ENCODE measurements at regions not wholly inside any gene's neighbourhood (a gene's known extent, or its start where the extent isn't known, plus 50 kb on each side); places are given as distances from the start of the nearest gene placed in this dataset.

DNA sequence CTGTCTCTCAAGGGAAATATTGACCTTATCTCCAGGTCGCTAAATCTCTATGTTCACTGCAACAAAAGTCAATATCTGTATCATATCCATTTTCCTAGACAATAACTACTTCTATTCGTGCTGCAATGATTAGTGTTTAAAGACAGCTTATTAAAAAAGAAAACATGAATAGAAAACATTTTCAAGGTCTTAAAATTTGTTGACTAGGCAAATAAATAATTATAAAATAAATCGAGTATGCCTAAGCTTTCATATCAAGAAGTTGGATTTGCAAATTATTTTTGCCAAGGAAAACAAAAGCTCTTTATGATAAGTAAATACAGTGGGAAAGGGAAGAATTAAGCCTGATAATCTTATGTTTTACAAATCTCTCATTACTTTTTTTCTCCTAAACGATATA lies 428.5 kb downstream of the NUP35 start:
- Mint-ChIP-seq H3K9me3 (peaks cover 5% of the 10 kb centered on the region), H3K4me1 (ENCODE audit: low read depth) (no peaks in the 10 kb centered on the region), H3K4me3 (no peak overlapping the region), H3K27me3 (no peaks in the 10 kb centered on the region), H3K27ac (no peak overlapping the region), H3K36me3 (ENCODE audit: low read depth) (no peaks in the 10 kb centered on the region)

DNA sequence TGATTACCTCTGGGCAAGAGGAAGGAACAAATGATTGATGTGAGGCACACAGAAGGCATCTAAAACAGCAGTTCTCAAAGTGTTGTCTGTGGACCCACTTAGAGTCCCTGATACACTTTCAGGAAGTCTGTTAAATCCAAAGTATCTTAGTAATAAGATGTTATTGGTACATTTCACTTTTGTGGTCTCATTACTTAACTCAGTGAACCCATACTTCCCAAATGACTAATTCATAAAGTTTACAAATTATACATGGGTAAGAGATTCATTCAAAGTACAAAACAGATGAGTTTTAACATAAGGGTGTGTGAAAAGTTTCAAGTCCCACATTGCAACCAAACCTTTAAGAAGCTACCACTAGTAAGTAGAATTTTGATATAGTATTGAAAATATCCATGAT lies 440.5 kb downstream of the NUP35 start:
- Mint-ChIP-seq H3K27ac (no peak overlapping the region), H3K27me3 (no peaks in the 10 kb centered on the region), H3K4me3 (no peak overlapping the region), H3K4me1 (ENCODE audit: low read depth) (no peaks in the 10 kb centered on the region), H3K36me3 (ENCODE audit: low read depth) (no peaks in the 10 kb centered on the region), H3K9me3 (peaks cover 2% of the 10 kb centered on the region)

DNA sequence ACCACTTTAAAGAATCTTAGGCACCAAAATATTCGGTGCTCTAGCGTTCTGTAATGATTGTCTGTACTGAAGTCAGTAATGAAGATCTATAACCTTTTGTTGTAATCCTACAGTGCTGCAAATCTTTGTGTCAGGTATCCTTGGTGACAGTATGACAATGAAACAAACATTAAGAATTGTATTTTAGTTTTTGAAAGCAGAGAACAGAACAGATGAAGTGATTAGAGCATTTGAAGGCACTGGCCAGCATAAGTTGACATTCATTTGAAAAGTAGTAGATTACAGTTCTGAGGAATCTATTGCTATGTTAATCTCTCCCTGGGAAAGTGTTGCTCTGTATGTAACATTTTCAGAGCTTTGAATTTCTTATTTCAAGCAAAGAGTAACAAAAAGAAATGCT lies 451.2 kb downstream of the NUP35 start:
- no peaks in the 10 kb centered on the region for H3K36me3 Mint-ChIP-seq (ENCODE audit: low read depth)
- no peaks in the 10 kb centered on the region for H3K27me3 Mint-ChIP-seq
- H3K4me3 Mint-ChIP-seq: no peak overlapping the region
- H3K4me1 Mint-ChIP-seq (ENCODE audit: low read depth): no peaks in the 10 kb centered on the region
- H3K9me3 Mint-ChIP-seq: peaks cover 15% of the 10 kb centered on the region
- no peak overlapping the region for H3K27ac Mint-ChIP-seq

DNA sequence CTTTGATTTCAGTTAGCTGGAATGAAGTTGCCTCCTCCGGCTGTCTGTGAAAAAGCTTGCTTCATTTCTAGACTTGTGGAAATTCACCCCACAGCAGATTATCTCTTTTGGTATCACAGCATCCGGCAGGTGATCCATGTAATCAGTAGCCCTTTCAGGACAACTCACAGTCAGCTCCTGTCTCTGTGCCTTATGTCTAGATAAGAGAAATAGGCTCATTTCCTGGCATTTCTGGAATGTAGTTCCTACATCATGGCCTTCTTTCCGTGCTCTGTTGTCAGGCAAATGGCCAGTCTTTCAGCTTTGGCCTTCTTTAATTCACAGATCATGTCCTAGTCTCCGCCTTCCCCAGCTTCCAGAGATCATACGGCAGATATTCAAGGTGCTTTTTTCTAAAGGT lies 455.4 kb downstream of the NUP35 start:
- no peaks in the 10 kb centered on the region for H3K4me1 Mint-ChIP-seq (ENCODE audit: low read depth)
- H3K27me3 Mint-ChIP-seq: no peaks in the 10 kb centered on the region
- H3K4me3 Mint-ChIP-seq: no peak overlapping the region
- H3K9me3 Mint-ChIP-seq: peaks cover 8% of the 10 kb centered on the region
- no peaks in the 10 kb centered on the region for H3K36me3 Mint-ChIP-seq (ENCODE audit: low read depth)
- no peak overlapping the region for H3K27ac Mint-ChIP-seq

DNA sequence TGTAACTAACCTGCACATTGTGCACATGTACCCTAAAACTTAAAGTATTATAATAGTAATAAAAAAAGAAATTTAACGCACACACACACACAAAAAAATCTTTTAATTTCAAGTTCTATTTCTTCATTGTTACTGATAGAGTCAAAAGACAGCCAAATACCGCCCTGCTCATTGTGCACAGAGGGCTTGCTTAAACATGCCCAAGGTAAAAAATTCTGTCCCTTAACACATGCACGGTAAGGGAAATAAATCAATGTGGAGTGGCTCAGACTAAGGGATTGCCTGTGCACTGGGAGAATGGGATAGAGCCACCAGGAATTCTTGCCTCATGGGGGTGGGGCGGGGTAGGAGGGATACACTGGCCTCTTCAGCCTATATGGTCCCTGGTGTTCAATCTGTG lies 468.0 kb downstream of the NUP35 start:
- Mint-ChIP-seq H3K4me3 (no peak overlapping the region), H3K27ac (no peak overlapping the region), H3K4me1 (ENCODE audit: low read depth) (no peaks in the 10 kb centered on the region), H3K27me3 (no peaks in the 10 kb centered on the region), H3K36me3 (ENCODE audit: low read depth) (no peaks in the 10 kb centered on the region), H3K9me3 (no peaks in the 10 kb centered on the region)

DNA sequence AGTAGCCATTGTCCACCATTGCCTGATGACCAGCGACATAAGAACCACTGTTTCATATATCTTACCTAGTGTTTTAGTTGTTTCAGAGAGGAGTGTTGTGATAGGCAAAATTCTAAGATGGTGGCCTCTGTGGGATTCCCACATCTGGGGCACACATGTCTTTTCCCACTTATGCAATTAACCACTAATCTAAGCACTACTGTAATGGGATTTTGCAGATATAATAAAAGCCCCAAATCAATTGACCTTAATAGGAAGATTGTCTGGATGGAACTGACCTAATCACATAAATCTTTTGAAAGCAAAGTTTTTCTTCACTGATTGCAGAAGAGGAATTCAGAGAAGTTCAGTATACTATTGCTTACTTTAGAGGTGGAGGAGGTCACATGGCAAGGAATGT lies 469.9 kb downstream of the NUP35 start:
- no peaks in the 10 kb centered on the region for H3K36me3 Mint-ChIP-seq (ENCODE audit: low read depth)
- H3K27me3 Mint-ChIP-seq: no peaks in the 10 kb centered on the region
- no peaks in the 10 kb centered on the region for H3K4me1 Mint-ChIP-seq (ENCODE audit: low read depth)
- H3K27ac Mint-ChIP-seq: no peak overlapping the region
- H3K4me3 Mint-ChIP-seq: no peak overlapping the region
- H3K9me3 Mint-ChIP-seq: no peaks in the 10 kb centered on the region

DNA sequence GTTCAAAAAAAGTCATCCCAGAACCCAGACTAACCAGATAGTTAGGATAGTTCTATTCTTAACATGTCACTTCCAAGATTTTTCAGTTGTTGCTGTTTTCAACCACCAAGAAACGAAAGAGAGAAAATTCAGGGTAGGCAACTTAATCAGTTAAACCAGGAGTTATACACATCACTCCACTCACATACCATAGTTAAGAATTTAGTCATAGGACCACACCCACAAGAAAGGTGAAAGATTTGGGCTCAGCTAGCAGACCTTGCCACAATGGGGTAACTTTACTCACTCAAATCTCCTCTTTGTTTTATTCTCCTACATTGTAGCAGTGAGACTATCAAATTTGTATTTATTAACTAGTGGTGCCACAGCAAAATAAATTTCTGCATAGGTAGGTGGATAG lies 473.6 kb downstream of the NUP35 start:
- H3K27me3 Mint-ChIP-seq: no peaks in the 10 kb centered on the region
- H3K4me1 Mint-ChIP-seq (ENCODE audit: low read depth): no peaks in the 10 kb centered on the region
- H3K4me3 Mint-ChIP-seq: no peak overlapping the region
- no peaks in the 10 kb centered on the region for H3K9me3 Mint-ChIP-seq
- no peak overlapping the region for H3K27ac Mint-ChIP-seq
- no peaks in the 10 kb centered on the region for H3K36me3 Mint-ChIP-seq (ENCODE audit: low read depth)

DNA sequence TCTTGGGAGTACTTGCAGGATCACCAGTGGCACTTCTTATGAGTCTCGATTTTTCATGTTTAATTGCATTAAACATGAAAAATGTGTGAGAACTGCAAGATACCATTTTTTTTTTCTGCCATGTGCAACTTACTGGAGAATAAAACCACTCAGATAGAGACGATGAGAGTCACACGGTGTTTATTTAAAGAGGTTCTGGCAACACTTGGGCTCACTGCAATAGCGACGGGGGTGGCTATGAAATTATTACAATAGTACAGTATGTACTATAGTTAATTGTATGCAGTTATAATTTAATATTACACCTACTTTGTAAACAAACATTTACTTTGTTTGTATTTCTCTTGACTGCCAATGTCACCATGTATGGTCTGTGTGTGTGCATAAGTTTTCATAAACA lies 479.8 kb downstream of the NUP35 start:
- H3K9me3 Mint-ChIP-seq: no peaks in the 10 kb centered on the region
- H3K4me3 Mint-ChIP-seq: no peak overlapping the region
- no peaks in the 10 kb centered on the region for H3K4me1 Mint-ChIP-seq (ENCODE audit: low read depth)
- H3K27me3 Mint-ChIP-seq: no peaks in the 10 kb centered on the region
- no peak overlapping the region for H3K27ac Mint-ChIP-seq
- no peaks in the 10 kb centered on the region for H3K36me3 Mint-ChIP-seq (ENCODE audit: low read depth)

DNA sequence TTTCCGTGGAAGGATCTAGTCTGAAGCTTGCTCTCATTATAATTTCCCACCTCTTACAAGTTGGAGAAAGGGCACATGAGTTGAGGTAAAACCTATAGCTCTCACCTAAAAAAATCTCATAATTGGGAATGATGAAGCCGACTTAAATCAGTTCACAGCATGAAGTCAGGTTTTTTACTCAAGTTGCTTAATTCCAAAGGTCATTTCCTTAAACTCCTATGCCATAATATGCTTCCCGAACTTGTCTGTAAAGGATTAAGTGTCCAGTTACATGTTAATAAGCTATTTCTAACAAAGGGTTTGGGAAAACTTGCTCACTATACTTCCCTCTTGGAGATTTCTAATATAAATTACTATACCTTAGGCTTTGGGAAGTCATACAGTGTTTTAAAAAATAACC lies 481.2 kb downstream of the NUP35 start:
- no peaks in the 10 kb centered on the region for H3K27me3 Mint-ChIP-seq
- H3K27ac Mint-ChIP-seq: no peak overlapping the region

DNA sequence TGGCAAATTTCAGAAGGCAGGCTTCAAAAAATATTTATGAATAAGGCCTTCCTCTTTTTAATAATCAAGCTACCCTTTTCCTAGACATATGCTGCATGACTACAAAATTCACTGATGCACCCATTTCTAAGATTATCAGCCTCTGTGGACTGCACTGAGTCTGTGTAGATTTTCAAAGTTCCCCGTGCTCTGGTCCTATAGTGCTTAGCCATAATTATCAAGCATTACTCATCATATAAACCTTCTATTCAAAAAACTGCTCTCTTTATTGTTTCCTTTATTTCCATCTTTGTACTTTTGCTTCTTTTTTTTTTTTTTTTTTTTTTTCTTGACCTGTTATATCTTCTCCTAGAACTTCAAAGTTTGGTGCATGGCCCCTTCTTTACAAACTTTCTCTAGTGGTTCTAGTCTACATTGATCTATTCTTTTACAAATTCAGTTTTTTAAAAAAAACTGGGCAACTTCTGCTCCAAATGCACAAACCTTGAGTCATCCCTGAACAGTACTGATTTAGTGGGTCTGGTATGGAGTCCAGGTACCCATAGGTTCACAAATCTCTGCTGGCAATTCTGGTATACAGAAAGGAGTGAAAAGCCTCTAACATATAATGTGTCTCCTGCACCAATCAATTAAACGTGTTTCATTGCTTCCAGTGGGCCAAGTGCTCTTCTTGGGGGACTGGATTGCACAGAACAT lies 481.9 kb downstream of the NUP35 start:
- H3K9me3 Mint-ChIP-seq: peaks cover 1% of the 10 kb centered on the region
- no peaks in the 10 kb centered on the region for H3K27me3 Mint-ChIP-seq
- H3K27ac Mint-ChIP-seq: no peak overlapping the region
- H3K4me3 Mint-ChIP-seq: no peak overlapping the region
- H3K4me1 Mint-ChIP-seq (ENCODE audit: low read depth): no peaks in the 10 kb centered on the region
- no peaks in the 10 kb centered on the region for H3K36me3 Mint-ChIP-seq (ENCODE audit: low read depth)

More for the DNA sequence above, 481.2 kb downstream of the NUP35 start:
- Mint-ChIP-seq H3K9me3 (no peaks in the 10 kb centered on the region), H3K36me3 (ENCODE audit: low read depth) (no peaks in the 10 kb centered on the region), H3K4me1 (ENCODE audit: low read depth) (no peaks in the 10 kb centered on the region), H3K4me3 (no peak overlapping the region)

DNA sequence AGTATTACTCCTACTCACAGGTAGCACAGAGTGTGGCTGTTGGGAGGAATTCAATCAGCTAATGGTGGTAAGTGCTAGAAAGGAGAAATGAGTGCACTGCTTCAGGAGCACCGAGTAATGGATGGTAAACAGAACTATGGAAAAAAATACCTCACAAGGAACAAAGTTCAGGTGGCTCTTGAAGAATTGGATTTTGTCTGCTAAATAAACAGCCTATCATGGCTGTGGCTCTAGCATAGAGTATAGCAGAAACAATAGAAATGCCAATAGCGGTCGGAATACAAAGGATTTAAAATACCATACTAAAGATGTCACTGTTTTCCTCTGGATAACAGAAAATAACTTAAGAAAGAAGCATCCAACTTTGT lies 482.5 kb downstream of the NUP35 start:
- Mint-ChIP-seq H3K27me3 (no peaks in the 10 kb centered on the region), H3K4me3 (no peak overlapping the region), H3K4me1 (ENCODE audit: low read depth) (no peaks in the 10 kb centered on the region), H3K36me3 (ENCODE audit: low read depth) (no peaks in the 10 kb centered on the region), H3K9me3 (peaks cover 7% of the 10 kb centered on the region), H3K27ac (no peak overlapping the region)

DNA sequence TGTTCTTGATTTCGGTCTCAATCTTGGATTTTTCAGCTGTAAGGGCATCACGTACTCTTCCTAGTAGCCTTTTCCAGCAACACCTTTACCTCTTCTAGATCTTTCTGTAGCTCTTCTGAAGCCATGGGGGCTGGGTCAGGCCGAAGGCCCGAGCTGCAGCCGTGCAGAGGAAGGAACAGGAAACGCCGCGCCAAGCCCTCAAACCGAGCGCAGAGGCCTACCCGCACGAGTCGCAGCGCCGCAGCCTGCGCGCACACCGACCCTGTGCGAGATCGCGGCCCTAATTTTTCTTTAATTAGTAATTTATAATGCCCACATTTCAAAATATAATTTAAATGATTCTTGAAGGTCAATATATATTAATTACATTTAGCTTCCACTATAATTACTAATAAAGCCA lies 483.8 kb downstream of the NUP35 start:
- no peaks in the 10 kb centered on the region for H3K27me3 Mint-ChIP-seq
- no peak overlapping the region for H3K27ac Mint-ChIP-seq
- no peaks in the 10 kb centered on the region for H3K36me3 Mint-ChIP-seq (ENCODE audit: low read depth)
- H3K4me1 Mint-ChIP-seq (ENCODE audit: low read depth): no peaks in the 10 kb centered on the region
- peaks cover 7% of the 10 kb centered on the region for H3K9me3 Mint-ChIP-seq
- H3K4me3 Mint-ChIP-seq: no peak overlapping the region

DNA sequence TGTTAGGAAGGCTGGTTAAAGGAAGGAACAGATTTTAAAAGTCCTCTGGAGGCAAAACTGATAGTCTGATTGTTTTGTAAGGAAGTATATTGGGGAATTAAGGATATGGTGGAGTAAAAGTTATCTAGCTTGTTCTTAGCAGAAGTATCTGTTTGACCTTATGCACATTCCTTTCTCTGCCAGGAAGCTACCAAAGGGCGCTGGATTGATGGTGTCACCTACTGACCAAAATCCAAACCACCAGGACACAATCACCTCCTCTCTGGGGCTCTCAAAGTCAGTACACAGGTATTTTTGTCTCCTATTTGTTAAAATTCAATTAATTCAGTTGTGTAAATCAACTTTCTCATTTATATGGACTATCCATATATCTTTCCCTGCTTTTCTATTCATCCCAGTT lies 484.5 kb downstream of the NUP35 start:
- H3K27me3 Mint-ChIP-seq: no peaks in the 10 kb centered on the region
- H3K36me3 Mint-ChIP-seq (ENCODE audit: low read depth): no peaks in the 10 kb centered on the region
- no peak overlapping the region for H3K27ac Mint-ChIP-seq
- H3K4me1 Mint-ChIP-seq (ENCODE audit: low read depth): no peaks in the 10 kb centered on the region
- no peak overlapping the region for H3K4me3 Mint-ChIP-seq
- H3K9me3 Mint-ChIP-seq: peaks cover 7% of the 10 kb centered on the region

DNA sequence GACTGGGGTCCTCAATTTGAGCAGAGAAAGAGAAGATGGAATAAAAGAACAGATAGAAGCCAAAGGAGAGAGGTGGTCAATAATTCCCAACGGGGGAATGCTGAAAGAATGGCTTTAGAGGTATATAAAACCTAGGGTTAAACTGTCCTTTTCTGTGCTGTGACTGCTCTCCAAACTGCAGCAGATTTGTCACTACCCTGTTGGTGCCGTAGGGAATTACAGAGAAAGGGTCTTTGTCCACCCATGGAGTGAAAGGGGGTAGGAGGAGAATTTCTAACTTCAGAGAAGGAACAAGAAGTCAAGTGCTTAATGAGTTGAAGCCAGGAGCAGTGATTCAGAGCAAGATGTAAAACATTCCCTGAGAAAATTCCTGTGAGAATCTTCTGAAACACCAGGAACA lies 486.5 kb downstream of the NUP35 start:
- peaks cover 7% of the 10 kb centered on the region for H3K9me3 Mint-ChIP-seq
- H3K36me3 Mint-ChIP-seq (ENCODE audit: low read depth): no peaks in the 10 kb centered on the region
- no peak overlapping the region for H3K4me3 Mint-ChIP-seq
- no peak overlapping the region for H3K27ac Mint-ChIP-seq
- H3K4me1 Mint-ChIP-seq (ENCODE audit: low read depth): no peaks in the 10 kb centered on the region
- no peaks in the 10 kb centered on the region for H3K27me3 Mint-ChIP-seq

DNA sequence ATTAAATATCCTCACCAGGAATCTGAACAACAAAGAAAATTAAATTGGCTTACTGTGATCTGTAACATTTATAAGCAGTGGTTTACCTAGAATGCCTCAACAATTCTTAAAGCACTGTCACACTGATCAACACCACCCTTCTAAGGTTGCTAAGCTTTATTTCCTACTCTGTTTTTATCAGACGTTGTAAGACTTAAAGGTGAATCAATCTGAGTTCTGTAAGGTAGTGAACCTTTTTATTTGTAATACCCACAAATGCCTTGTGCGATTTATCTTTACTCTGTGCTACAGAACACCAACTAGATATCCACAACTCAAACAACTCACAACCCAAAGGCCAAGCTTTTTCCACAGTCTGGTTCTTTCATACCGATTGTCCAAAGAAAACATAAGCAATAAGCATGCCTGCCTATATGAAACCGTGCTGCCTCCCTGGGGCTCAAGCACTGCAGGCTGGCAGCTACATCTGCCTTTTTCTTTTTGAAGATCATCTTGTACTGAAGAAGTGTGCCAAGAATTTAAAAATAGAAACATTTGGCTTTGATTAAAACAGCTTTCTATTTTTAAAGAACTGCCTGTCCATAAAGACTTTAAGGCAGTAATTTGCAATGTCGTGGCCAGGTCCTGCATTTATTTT lies 490.7 kb downstream of the NUP35 start:
- no peak overlapping the region for H3K4me3 Mint-ChIP-seq
- no peaks in the 10 kb centered on the region for H3K27me3 Mint-ChIP-seq
- no peaks in the 10 kb centered on the region for H3K4me1 Mint-ChIP-seq (ENCODE audit: low read depth)
- H3K27ac Mint-ChIP-seq: no peak overlapping the region
- peaks cover 23% of the 10 kb centered on the region for H3K9me3 Mint-ChIP-seq
- no peaks in the 10 kb centered on the region for H3K36me3 Mint-ChIP-seq (ENCODE audit: low read depth)

DNA sequence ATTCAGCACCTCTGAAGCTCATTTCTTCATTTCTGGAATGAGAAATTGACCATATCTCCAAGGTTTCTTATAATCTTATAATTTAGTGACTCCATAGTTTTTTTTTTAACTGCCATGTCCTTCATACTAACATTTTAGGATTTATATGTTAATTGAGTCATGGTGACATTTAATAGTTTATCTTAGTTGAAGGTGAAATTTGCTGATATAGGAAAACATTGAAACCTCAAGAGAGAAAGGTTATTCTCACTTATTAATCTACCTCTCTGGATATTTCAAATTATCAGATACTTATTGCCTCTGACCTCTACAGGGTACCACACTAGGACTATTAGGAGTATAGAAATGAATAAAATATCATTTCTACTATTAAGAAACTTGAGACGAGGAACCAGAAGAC lies 499.0 kb downstream of the NUP35 start:
- H3K4me3 Mint-ChIP-seq: no peak overlapping the region
- no peaks in the 10 kb centered on the region for H3K27me3 Mint-ChIP-seq
- no peak overlapping the region for H3K27ac Mint-ChIP-seq
- no peaks in the 10 kb centered on the region for H3K4me1 Mint-ChIP-seq (ENCODE audit: low read depth)
- H3K36me3 Mint-ChIP-seq (ENCODE audit: low read depth): no peaks in the 10 kb centered on the region
- H3K9me3 Mint-ChIP-seq: peaks cover 22% of the 10 kb centered on the region

Data from stimulated activated naive CD8-positive, alpha-beta T cell treated with anti-CD3 and anti-CD28 coated beads, Interleukin-15, Interleukin-2, amounts not matched to agents 100 ng/mL and 50 ng/mL, for 24 hours (primary cell).